ENCODE measurements at regions not wholly inside any gene's neighbourhood (a gene's known extent, or its start where the extent isn't known, plus 50 kb on each side); places are given as distances from the start of the nearest gene placed in this dataset.
"Not testable (repeated sequence)": the region's sequence is repeated elsewhere in the genome, so short reads cannot be mapped to it uniquely, and the experiment has no call there.

DNA sequence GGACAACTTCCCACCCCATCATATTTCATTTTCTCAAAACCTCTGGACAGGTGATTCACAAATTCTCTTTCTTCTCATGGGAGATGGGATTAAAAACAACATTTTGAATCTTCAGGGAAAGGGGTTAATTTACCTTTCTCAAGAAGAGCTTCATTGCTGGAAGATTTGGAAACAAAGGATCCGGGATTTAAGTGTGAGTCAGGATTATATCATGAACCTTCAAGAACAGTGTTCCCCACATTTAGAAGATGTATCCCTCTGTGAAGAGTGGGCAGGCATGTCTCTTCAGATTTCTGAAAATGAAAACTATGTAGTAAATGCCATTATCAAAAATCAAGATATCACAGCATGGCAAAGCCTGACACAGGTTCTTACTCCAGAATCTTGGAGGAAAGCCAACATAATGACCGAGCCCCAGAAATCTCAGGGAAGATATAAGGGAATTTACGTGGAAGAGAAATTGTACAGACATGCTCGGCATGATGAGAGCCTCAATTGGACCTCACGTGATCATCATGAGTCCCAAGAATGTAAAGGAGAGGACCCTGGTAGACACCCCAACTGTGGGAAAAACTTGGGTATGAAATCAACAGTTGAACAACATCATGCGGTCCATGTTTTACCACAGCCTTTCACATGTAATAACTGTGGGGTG is 99.5 kb upstream of the GPR39 start:
- TF ChIP-seq CTCF (optimal IDR thresholded peaks at IDR 0.05 in 1 of 3, IDR thresholded peaks at IDR 0.05 in 1 of 3, conservative IDR thresholded peaks at IDR 0.05 in 1 of 3; ENCODE audit: extremely low read depth in 1 of 3, insufficient read depth in 2 of 3, low read length in 3 of 3); EZH2 (IDR thresholded peaks at IDR 0.05; ENCODE audit: low read length): not testable (repeated sequence)

All from keratinocyte (primary cell).